HL-60 (cell line): ENCODE measurements at regions not wholly inside any gene's neighbourhood (a gene's known extent, or its start where the extent isn't known, plus 50 kb on each side); places are given as distances from the start of the nearest gene placed in this dataset.

Experiments
- GABPA ChIP-seq: IDR thresholded peaks from 2 replicates; pipeline ENCODE4 v1.6.1; 2012; ENCODE audit warnings: low read depth
- POLR2AphosphoS5 ChIP-seq: IDR thresholded peaks from 2 replicates; pipeline ENCODE4 v1.6.1; 2012; ENCODE audit warnings: low read depth
- TF ChIP-seq, protein P1 (sequence below): IDR thresholded peaks from one replicate; pipeline ENCODE4 v1.5.1; 2011; ENCODE audit warnings: low read length, control low read depth, inconsistent platforms; ENCODE audit not compliant: insufficient read depth

GRCh38 chr2:184205048-184205596, 393.2 kb upstream of the ZNF804A start:
- TF ChIP-seq, protein P1, sequence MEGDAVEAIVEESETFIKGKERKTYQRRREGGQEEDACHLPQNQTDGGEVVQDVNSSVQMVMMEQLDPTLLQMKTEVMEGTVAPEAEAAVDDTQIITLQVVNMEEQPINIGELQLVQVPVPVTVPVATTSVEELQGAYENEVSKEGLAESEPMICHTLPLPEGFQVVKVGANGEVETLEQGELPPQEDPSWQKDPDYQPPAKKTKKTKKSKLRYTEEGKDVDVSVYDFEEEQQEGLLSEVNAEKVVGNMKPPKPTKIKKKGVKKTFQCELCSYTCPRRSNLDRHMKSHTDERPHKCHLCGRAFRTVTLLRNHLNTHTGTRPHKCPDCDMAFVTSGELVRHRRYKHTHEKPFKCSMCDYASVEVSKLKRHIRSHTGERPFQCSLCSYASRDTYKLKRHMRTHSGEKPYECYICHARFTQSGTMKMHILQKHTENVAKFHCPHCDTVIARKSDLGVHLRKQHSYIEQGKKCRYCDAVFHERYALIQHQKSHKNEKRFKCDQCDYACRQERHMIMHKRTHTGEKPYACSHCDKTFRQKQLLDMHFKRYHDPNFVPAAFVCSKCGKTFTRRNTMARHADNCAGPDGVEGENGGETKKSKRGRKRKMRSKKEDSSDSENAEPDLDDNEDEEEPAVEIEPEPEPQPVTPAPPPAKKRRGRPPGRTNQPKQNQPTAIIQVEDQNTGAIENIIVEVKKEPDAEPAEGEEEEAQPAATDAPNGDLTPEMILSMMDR: no peak
- TF ChIP-seq POLR2AphosphoS5 (no peak), GABPA (no peak)
